Uterus (tissue), 2 donors: ENCODE measurements at regions not wholly inside any gene's neighbourhood (a gene's known extent, or its start where the extent isn't known, plus 50 kb on each side); places are given as distances from the start of the nearest gene placed in this dataset.

Experiments
- CTCF ChIP-seq, 4 experiments: fragments of 200-600 bp in 2 of 4; fragments of 450-650 bp in 2 of 4; sonication (generic) in 2 of 4; IDR thresholded peaks; one replicate each; pipeline ENCODE4 v1.5.1; 2016 to 2019; ENCODE audit warnings: antibody characterized with exemption in 4 of 4, mild to moderate bottlenecking in 2 of 4, moderate library complexity in 1 of 4
- POLR2A ChIP-seq, 2 donors: fragments of 450-650 bp; IDR thresholded peaks; one replicate each; pipeline ENCODE4 v1.6.1; 2016; ENCODE audit warnings: antibody characterized with exemption in 2 of 2, mild to moderate bottlenecking in 1 of 2, moderate library complexity in 1 of 2

- no peak for TF ChIP-seq CTCF (IDR thresholded peaks at IDR 0.05)
- TF ChIP-seq POLR2A (IDR thresholded peaks at IDR 0.05): no peak
Observed at GRCh38 chr2:122683018-122683417, 927.6 kb downstream of the TSN start.
